Lower lobe of right lung (tissue), 2 donors: ENCODE measurements at regions not wholly inside any gene's neighbourhood (a gene's known extent, or its start where the extent isn't known, plus 50 kb on each side); places are given as distances from the start of the nearest gene placed in this dataset.

ENCODE experiments used
- ATAC-seq, 2 donors: fragments of 200-7000 bp; cut with Tn5 transposase; one replicate each; pipeline ENCODE4 v1.9.1; 2020 to 2022; ENCODE audit warnings: mild to moderate bottlenecking in 2 of 2, moderate library complexity in 2 of 2
- DNase-seq: peaks from one replicate; pipeline ENCODE4 v3.0.0-alpha.2; 2020
- H3K27ac ChIP-seq: fragments of 200-600 bp; one replicate; pipeline ENCODE4 v1.8.0; 2022
- H3K27me3 ChIP-seq: fragments of 200-600 bp; one replicate; pipeline ENCODE4 v1.8.0; 2022; ENCODE audit warnings: low read depth
- H3K36me3 ChIP-seq: fragments of 200-600 bp; one replicate; pipeline ENCODE4 v1.8.0; 2022; ENCODE audit warnings: mild to moderate bottlenecking
- H3K4me1 ChIP-seq: fragments of 200-600 bp; one replicate; pipeline ENCODE4 v1.8.0; 2022
- H3K4me3 ChIP-seq: fragments of 200-600 bp; one replicate; pipeline ENCODE4 v1.8.0; 2022; ENCODE audit warnings: mild to moderate bottlenecking
- H3K9me3 ChIP-seq: fragments of 200-600 bp; one replicate; pipeline ENCODE4 v1.8.0; 2022
- intact Hi-C: fragments of 100-400 bp; cut with DNase I; formaldehyde crosslinking; loops from one replicate; pipeline ENCODE4 v1.11.0; 2022
- TF ChIP-seq, protein P1 (sequence below): fragments of 200-600 bp; IDR thresholded peaks from one replicate; pipeline ENCODE4 v1.8.0; 2022; ENCODE audit warnings: antibody characterized with exemption, mild to moderate bottlenecking
- donor health status: DM: no; HTN: yes; CAD: no; lungs with severe emphysema.

DNA sequence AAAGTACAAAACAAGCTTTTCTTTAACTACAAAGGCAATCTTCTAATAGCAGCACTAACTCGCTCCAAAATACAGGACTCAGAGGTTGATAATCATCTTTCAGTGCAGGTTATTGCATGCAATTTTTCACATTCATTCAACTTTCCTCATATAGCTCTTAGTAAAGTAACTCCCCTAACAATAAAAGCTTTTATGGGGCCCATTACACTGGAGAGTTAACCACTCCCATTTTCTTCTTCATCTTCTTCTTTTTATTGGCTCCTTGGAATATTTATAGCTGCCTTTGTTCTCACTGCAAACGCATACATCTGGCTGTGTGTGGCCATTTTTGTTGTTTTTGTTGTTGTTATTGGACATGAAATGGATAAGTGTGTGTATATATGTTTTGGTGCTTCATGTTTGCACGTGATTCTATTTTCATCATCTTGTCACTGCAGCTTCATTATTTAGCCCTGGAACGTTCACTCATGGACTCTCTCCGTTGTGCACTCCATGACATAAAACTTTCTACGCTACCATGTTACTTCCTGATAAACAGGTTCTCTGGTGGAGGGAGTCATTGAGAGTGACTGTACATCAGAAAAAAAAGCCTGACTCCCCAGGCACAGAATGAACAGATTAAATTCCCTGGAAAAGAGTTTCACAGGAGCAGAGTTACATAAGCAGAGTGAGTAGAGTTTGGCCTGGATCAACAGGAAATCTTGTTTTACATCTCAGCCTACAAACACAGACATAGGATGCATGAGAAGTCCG lies 236.4 kb upstream of the SP4 start:
- intact Hi-C loops, result no loop called here

DNA sequence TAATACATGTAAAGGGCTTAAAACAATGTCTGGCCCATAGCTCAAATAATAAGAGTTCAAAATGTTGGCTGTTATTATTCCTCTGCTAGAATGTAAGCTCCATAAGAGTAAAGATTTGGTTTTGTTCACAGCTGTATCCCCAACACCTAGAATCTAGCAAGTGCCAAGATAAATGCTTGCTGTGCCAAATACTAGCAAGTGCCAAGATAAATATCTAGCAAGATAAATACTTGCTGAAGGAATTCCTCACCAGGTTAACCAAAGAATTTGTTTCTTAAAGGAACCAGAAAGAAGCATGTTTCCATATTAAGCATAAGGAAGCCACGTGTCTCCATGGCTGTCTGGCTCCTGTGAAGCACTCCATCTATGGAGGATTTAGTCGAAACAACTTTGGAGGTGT lies 235.2 kb upstream of the SP4 start:
- no peaks in the 10 kb centered on the region for H3K9me3 ChIP-seq
- no peak overlapping the region for H3K27ac ChIP-seq
- DNase-seq (no peak), ATAC-seq (no peak)
- TF ChIP-seq, protein P1, sequence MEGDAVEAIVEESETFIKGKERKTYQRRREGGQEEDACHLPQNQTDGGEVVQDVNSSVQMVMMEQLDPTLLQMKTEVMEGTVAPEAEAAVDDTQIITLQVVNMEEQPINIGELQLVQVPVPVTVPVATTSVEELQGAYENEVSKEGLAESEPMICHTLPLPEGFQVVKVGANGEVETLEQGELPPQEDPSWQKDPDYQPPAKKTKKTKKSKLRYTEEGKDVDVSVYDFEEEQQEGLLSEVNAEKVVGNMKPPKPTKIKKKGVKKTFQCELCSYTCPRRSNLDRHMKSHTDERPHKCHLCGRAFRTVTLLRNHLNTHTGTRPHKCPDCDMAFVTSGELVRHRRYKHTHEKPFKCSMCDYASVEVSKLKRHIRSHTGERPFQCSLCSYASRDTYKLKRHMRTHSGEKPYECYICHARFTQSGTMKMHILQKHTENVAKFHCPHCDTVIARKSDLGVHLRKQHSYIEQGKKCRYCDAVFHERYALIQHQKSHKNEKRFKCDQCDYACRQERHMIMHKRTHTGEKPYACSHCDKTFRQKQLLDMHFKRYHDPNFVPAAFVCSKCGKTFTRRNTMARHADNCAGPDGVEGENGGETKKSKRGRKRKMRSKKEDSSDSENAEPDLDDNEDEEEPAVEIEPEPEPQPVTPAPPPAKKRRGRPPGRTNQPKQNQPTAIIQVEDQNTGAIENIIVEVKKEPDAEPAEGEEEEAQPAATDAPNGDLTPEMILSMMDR, result no peak
- H3K4me3 ChIP-seq, result no peak overlapping the region
- no peaks in the 10 kb centered on the region for H3K36me3 ChIP-seq
- H3K4me1 ChIP-seq, result no peaks in the 10 kb centered on the region
- no peaks in the 10 kb centered on the region for H3K27me3 ChIP-seq
- intact Hi-C loops, result no loop called here

More for the DNA sequence above, 236.4 kb upstream of the SP4 start:
- no peaks in the 10 kb centered on the region for H3K27me3 ChIP-seq
- H3K4me1 ChIP-seq, result no peaks in the 10 kb centered on the region
- H3K27ac ChIP-seq, result no peak overlapping the region
- DNase-seq, result no peak
- no peak for ATAC-seq
- TF ChIP-seq, protein P1, result no peak
- no peaks in the 10 kb centered on the region for H3K9me3 ChIP-seq
- H3K36me3 ChIP-seq, result no peaks in the 10 kb centered on the region
- H3K4me3 ChIP-seq, result no peak overlapping the region

DNA sequence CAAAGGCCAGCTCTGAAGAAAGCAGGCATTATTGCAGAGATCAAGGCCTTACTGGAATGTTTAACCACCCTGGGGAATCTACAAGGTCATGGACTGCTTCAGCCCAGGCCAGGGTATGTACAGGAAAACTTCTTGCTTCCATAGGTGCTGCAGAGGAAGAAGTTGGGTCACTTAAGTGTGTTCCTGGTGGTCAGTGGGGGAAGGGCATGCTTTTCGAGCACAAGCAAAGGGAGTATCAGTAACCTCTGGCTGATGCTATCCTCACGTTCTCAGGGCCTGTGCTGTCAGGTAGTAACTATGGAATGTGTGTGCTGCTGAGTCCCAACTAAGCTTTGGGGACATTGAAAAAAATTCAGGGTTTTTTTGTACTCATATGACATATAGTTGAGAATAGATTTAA lies 234.0 kb upstream of the SP4 start:
- Histone ChIP-seq H3K36me3 (no peaks in the 10 kb centered on the region), H3K4me3 (no peak overlapping the region), H3K27ac (no peak overlapping the region), H3K27me3 (no peaks in the 10 kb centered on the region), H3K9me3 (no peaks in the 10 kb centered on the region), H3K4me1 (no peaks in the 10 kb centered on the region)
- no peak for ATAC-seq
- intact Hi-C loops, result no loop called here
- TF ChIP-seq, protein P1, result no peak
- no peak for DNase-seq

DNA sequence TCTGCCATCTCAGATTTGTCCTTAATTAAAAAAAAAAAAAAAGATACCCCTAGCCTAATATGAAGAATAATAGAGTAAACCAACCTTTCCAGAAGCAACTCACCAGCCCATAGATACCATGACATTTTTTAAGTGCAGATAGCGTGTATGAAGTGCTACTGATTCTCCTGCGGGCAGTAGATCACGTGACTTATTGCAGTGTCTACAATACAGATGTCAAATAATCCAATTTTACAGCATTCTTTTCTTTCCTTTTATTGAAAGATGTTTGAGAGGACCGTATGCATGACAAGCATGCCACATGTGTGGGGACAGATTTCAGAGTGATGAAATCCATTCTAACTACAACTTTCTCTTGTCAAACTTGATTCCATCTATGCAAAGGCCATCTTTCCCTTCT lies 232.9 kb upstream of the SP4 start:
- TF ChIP-seq, protein P1, result no peak
- Histone ChIP-seq H3K4me3 (no peak overlapping the region), H3K9me3 (no peaks in the 10 kb centered on the region), H3K36me3 (no peaks in the 10 kb centered on the region), H3K27me3 (no peaks in the 10 kb centered on the region), H3K4me1 (no peaks in the 10 kb centered on the region), H3K27ac (no peak overlapping the region)
- ATAC-seq, result no peak
- intact Hi-C loops, result no loop called here
- no peak for DNase-seq

DNA sequence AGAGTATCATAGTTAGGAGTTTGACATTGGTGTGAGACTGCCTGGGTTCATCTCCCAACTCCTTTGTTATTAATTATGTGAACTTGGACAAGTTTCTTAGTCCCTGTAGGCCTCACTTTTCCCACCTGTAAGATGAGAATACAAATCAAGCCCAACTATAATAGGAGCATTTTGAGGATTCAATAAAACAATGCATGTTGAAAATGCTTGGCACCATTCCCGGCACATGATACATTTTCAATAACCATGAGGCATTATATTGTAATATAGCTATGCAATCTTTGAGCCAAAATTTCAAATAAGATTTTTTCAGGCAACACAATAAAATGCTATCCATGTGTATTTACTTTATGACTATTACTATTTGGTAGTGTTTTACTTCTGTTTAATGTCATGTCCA lies 229.0 kb upstream of the SP4 start:
- no peaks in the 10 kb centered on the region for H3K36me3 ChIP-seq
- intact Hi-C loops, result no loop called here
- no peaks in the 10 kb centered on the region for H3K4me1 ChIP-seq
- DNase-seq (no peak), ATAC-seq (no peak)
- no peak overlapping the region for H3K27ac ChIP-seq
- H3K9me3 ChIP-seq, result no peaks in the 10 kb centered on the region
- no peaks in the 10 kb centered on the region for H3K27me3 ChIP-seq
- H3K4me3 ChIP-seq, result no peak overlapping the region
- TF ChIP-seq, protein P1, result no peak
